SK-N-SH treated with all-trans-retinoic acid at 6 μM for 48 hours (cell line): ENCODE measurements at regions not wholly inside any gene's neighbourhood (a gene's known extent, or its start where the extent isn't known, plus 50 kb on each side); places are given as distances from the start of the nearest gene placed in this dataset.

Source experiments
- ATAC-seq: fragments of 200-7000 bp; cut with Tn5 transposase; 3 replicates; pipeline ENCODE4 v1.9.1; 2020; ENCODE audit warnings: mild to moderate bottlenecking, moderate library complexity
- ARNTL ChIP-seq: fragments of 450-650 bp; formaldehyde crosslinking; IDR thresholded peaks from 2 replicates; pipeline ENCODE4 v1.5.0; 2020; ENCODE audit warnings: low read depth, mild to moderate bottlenecking, moderate library complexity, borderline replicate concordance
- BACH2 ChIP-seq: fragments of 250-450 bp; sonication (Bioruptor Pico); IDR thresholded peaks from 2 replicates; pipeline ENCODE4 v1.9.0; 2021; ENCODE audit warnings: mild to moderate bottlenecking, borderline replicate concordance
- CREB5 ChIP-seq: fragments of 250-450 bp; sonication (Bioruptor Pico); IDR thresholded peaks from 2 replicates; pipeline ENCODE4 v1.5.1; 2020; ENCODE audit warnings: low read depth, mild to moderate bottlenecking, moderate library complexity
- CSDC2 ChIP-seq: fragments of 250-450 bp; sonication (Bioruptor Pico); IDR thresholded peaks from 2 replicates; pipeline ENCODE4 v1.5.0; 2020; ENCODE audit warnings: mild to moderate bottlenecking, moderate library complexity
- ESRRG ChIP-seq: fragments of 250-450 bp; sonication (Bioruptor Pico); IDR thresholded peaks from 2 replicates; pipeline ENCODE4 v1.6.1; 2021; ENCODE audit warnings: mild to moderate bottlenecking
- GLIS3 ChIP-seq: fragments of 250-450 bp; sonication (Bioruptor Pico); IDR thresholded peaks from 2 replicates; pipeline ENCODE4 v1.5.0; 2020; ENCODE audit warnings: mild to moderate bottlenecking, moderate library complexity
- ISL1 ChIP-seq: fragments of 250-450 bp; sonication (Bioruptor Pico); IDR thresholded peaks from 2 replicates; pipeline ENCODE4 v2.1.2; 2022; ENCODE audit warnings: mild to moderate bottlenecking, moderate library complexity
- OSR1 ChIP-seq: fragments of 250-450 bp; sonication (Bioruptor Pico); IDR thresholded peaks from 2 replicates; pipeline ENCODE4 v1.8.0; 2022; ENCODE audit warnings: moderate library complexity, mild to moderate bottlenecking, inconsistent platforms
- PATZ1 ChIP-seq: fragments of 250-450 bp; sonication (Bioruptor Pico); IDR thresholded peaks from 2 replicates; pipeline ENCODE4 v1.8.0; 2020; ENCODE audit warnings: mild to moderate bottlenecking, moderate library complexity, borderline replicate concordance
- POU6F1 ChIP-seq: fragments of 250-450 bp; sonication (Bioruptor Pico); IDR thresholded peaks from 2 replicates; pipeline ENCODE4 v1.8.0; 2021; ENCODE audit warnings: low read depth, mild to moderate bottlenecking, moderate library complexity, borderline replicate concordance
- RARB ChIP-seq: fragments of 250-450 bp; sonication (Bioruptor Pico); IDR thresholded peaks from 2 replicates; pipeline ENCODE4 v1.8.0; 2021; ENCODE audit warnings: mild to moderate bottlenecking, moderate library complexity
- SNAI2 ChIP-seq: fragments of 250-450 bp; sonication (Bioruptor Pico); IDR thresholded peaks from 2 replicates; pipeline ENCODE4 v1.5.0; 2020; ENCODE audit warnings: mild to moderate bottlenecking, moderate library complexity
- TOX ChIP-seq: fragments of 250-450 bp; sonication (Bioruptor Pico); IDR thresholded peaks from 2 replicates; pipeline ENCODE4 v1.8.0; 2021; ENCODE audit warnings: mild to moderate bottlenecking, moderate library complexity, borderline replicate concordance
- TSHZ2 ChIP-seq: fragments of 250-450 bp; sonication (Bioruptor Pico); IDR thresholded peaks from 2 replicates; pipeline ENCODE4 v1.5.0; 2020; ENCODE audit warnings: mild to moderate bottlenecking, moderate library complexity
- ZC3H10 ChIP-seq: fragments of 250-450 bp; sonication (Bioruptor Pico); IDR thresholded peaks from 2 replicates; pipeline ENCODE4 v1.5.1; 2021; ENCODE audit warnings: mild to moderate bottlenecking, moderate library complexity
- ZFP3 ChIP-seq: fragments of 250-450 bp; sonication (Bioruptor Pico); IDR thresholded peaks from 2 replicates; pipeline ENCODE4 v1.5.0; 2020; ENCODE audit warnings: mild to moderate bottlenecking, moderate library complexity
- ZFP30 ChIP-seq: fragments of 450-650 bp; formaldehyde crosslinking; IDR thresholded peaks from 2 replicates; pipeline ENCODE4 v1.5.0; 2022; ENCODE audit warnings: mild to moderate bottlenecking, moderate library complexity
- ZNF565 ChIP-seq: fragments of 450-650 bp; formaldehyde crosslinking; conservative IDR thresholded peaks from 2 replicates; pipeline ENCODE4 v1.5.0; 2020; ENCODE audit warnings: low read depth, mild to moderate bottlenecking, moderate library complexity
- ZNF70 ChIP-seq: fragments of 450-650 bp; formaldehyde crosslinking; IDR thresholded peaks from 2 replicates; pipeline ENCODE4 v1.5.0; 2020; ENCODE audit warnings: mild to moderate bottlenecking, moderate library complexity
- ZNF8 ChIP-seq: fragments of 450-650 bp; formaldehyde crosslinking; IDR thresholded peaks from 2 replicates; pipeline ENCODE4 v1.5.0; 2020; ENCODE audit warnings: mild to moderate bottlenecking, moderate library complexity

- no peak for ATAC-seq
- no peak for TF ChIP-seq ZFP3
- TF ChIP-seq POU6F1 (CRISPR knock-in tag): no peak
- TF ChIP-seq ZNF70 (CRISPR knock-in tag): no peak
- TF ChIP-seq ZNF8 (CRISPR knock-in tag): no peak
- no peak for TF ChIP-seq TOX (CRISPR knock-in tag)
- TF ChIP-seq PATZ1 (CRISPR knock-in tag): no peak
- no peak for TF ChIP-seq ARNTL
- no peak for TF ChIP-seq ISL1 (CRISPR knock-in tag)
- TF ChIP-seq CSDC2 (CRISPR knock-in tag): no peak
- TF ChIP-seq TSHZ2: no peak
- no peak for TF ChIP-seq GLIS3
- TF ChIP-seq ESRRG (CRISPR knock-in tag): no peak
- no peak for TF ChIP-seq SNAI2 (CRISPR knock-in tag)
Measured at GRCh38 chr12:71297930-71298329, 140.1 kb upstream of the TSPAN8 start.

GRCh38 chr12:71295953-71296352 lies 138.2 kb upstream of the TSPAN8 start:
- ATAC-seq: no peak; the same call in 2 of the 3 replicates
- TF ChIP-seq ZNF8 (CRISPR knock-in tag): 0 out of 2 replicates have a peak, but pooled peaks have one; percentile 6
- peak; percentile 69 for TF ChIP-seq CREB5
- no peak for TF ChIP-seq OSR1
- no peak for TF ChIP-seq SNAI2 (CRISPR knock-in tag)
- 0 out of 2 replicates have a peak, but pooled peaks have one; percentile 54 for TF ChIP-seq ZC3H10 (CRISPR knock-in tag)
- TF ChIP-seq ISL1 (CRISPR knock-in tag): peak; percentile 92
- TF ChIP-seq, all 23 proteins: peak for 4

- ATAC-seq: no peak
Measured at GRCh38 chr12:71291746-71292145, 133.9 kb upstream of the TSPAN8 start.

GRCh38 chr12:71283883-71284282 lies 126.1 kb upstream of the TSPAN8 start:
- no peak for ATAC-seq
- TF ChIP-seq ARNTL (no peak), ZFP3 (no peak), CSDC2 (CRISPR knock-in tag) (no peak), POU6F1 (CRISPR knock-in tag) (no peak), ISL1 (CRISPR knock-in tag) (no peak), ZNF565 (CRISPR knock-in tag) (no peak), ESRRG (CRISPR knock-in tag) (no peak)

More at GRCh38 chr12:71291746-71292145, 133.9 kb upstream of the TSPAN8 start:
- TF ChIP-seq ZFP30: no peak
- TF ChIP-seq CSDC2 (CRISPR knock-in tag): no peak
- TF ChIP-seq ZNF8 (CRISPR knock-in tag): no peak
- no peak for TF ChIP-seq TOX (CRISPR knock-in tag)
- no peak for TF ChIP-seq BACH2 (CRISPR knock-in tag)
- TF ChIP-seq RARB (CRISPR knock-in tag): no peak
- TF ChIP-seq ESRRG (CRISPR knock-in tag): no peak
- no peak for TF ChIP-seq ISL1 (CRISPR knock-in tag)
- TF ChIP-seq ZC3H10 (CRISPR knock-in tag): no peak
